BLaER1 treated with 17β-estradiol and CSF1 and Interleukin-3, amounts not matched to agents 10 nM and 100 nM (cell line): ENCODE measurements at regions not wholly inside any gene's neighbourhood (a gene's known extent, or its start where the extent isn't known, plus 50 kb on each side); places are given as distances from the start of the nearest gene placed in this dataset.
A peak's percentile ranks its signal among the peaks of the same experiment; 100 is the strongest.

ENCODE experiments used
- H3K27ac ChIP-seq, 11 experiments: shearing (Covaris generic); formaldehyde crosslinking; 2 replicates each; pipeline ENCODE4 v1.8.1; 2022
- H3K27me3 ChIP-seq, 11 experiments: shearing (Covaris generic); formaldehyde crosslinking; 2 replicates each; pipeline ENCODE4 v1.8.1; 2022
- H3K36me3 ChIP-seq, 11 experiments: shearing (Covaris generic); formaldehyde crosslinking; 2 replicates each; pipeline ENCODE4 v1.8.1; 2022
- H3K4me1 ChIP-seq, 10 experiments: shearing (Covaris generic); formaldehyde crosslinking; 2 replicates each; pipeline ENCODE4 v1.8.1; 2022
- H3K4me2 ChIP-seq, 11 experiments: shearing (Covaris generic); formaldehyde crosslinking; 2 replicates each; pipeline ENCODE4 v1.8.1; 2022
- H3K4me3 ChIP-seq, 10 experiments: shearing (Covaris generic); formaldehyde crosslinking; 2 replicates each; pipeline ENCODE4 v1.8.1; 2022
- H3K9ac ChIP-seq, 11 experiments: shearing (Covaris generic); formaldehyde crosslinking; 2 replicates each; pipeline ENCODE4 v1.8.1; 2022
- H3K9me3 ChIP-seq, 11 experiments: shearing (Covaris generic); formaldehyde crosslinking; replicated peaks in 1 of 11; 2 replicates each; pipeline ENCODE4 v1.8.1; 2022
- H4K20me1 ChIP-seq, 11 experiments: shearing (Covaris generic); formaldehyde crosslinking; 2 replicates each; pipeline ENCODE4 v1.8.1; 2022
- Cebpa-rat ChIP-seq, 11 experiments: shearing (Covaris generic); IDR thresholded peaks; 2 replicates each; pipeline ENCODE4 v1.8.1; 2022

DNA sequence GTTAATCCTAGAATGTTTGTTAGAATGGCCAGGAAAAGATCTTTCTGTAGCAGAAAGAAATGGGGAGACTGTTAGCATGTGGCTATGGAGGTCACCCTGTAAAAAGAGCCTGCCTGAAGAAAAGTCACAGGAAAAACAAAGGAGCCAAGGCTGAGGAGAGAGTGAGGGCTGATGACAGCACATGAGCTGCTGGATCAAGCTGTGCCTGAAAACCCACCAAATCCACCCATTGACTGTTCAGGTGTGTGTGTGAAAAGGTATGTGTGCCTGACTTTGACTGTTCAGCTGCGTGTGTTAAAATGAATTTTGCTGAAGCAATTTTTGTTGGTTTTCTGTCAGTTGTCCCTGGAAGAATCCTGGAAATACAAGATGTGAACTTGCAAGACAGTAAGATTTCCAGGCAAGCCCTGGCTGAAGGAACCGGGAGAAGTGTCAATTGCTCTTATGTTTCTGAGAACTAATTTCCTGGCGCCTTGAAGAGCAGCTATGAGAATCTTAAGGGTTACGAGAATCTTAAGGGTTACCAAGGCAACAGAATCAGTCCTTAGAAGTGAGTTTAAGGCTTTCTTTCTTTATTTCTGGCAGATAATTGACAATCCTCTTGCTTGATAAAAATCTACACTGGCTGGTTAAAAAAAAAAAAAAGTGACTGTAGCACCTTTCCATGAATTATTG is 73.0 kb upstream of the LGALSL start:
- Histone ChIP-seq H3K4me1 (peaks cover 11 to 21% (median 15%) of the 10 kb centered on the region in 10 experiments; a peak in 18 of 20 replicates), H3K9ac (no peak overlapping the region), H3K4me3 (no peak overlapping the region), H3K27ac (no peak overlapping the region), H3K27me3 (no peaks in the 10 kb centered on the region), H3K36me3 (no peaks in the 10 kb centered on the region), H3K4me2 (no peak overlapping the region), H4K20me1 (no peaks in the 10 kb centered on the region), H3K9me3 (0 out of 22 replicates have a peak, but pooled peaks cover 0 to 3% (median 0%) of the 10 kb centered on the region in 11 experiments)
- no peak for TF ChIP-seq Cebpa-rat (IDR thresholded peaks at IDR 0.05)

DNA sequence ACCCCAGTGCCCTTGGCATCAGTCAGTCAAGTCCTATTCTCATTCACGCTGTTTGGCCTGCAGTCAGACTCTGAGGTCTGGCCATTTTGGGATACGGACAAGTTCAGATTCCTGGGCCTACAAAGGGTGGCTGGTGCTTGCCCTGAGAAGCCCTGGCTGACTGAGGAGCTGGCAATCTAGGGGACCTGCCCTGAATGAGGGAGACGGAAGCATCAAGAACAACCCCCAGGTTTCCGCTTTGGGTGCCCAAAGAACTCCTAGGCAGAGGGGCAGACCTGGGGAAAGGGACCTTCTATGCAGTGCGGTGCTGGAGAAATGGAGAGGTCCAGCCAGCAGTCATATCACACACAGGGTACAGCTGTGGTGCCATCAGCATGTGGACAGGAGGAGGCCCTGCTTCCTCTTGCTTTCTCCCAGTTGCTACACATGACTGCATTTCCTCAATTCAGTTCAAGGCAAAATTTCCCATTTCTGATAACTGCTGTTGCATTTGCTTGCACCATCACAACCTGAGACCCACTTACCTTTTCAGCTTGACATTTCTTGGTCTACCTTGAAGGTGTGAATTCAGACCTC is 70.9 kb upstream of the LGALSL start:
- TF ChIP-seq Cebpa-rat (IDR thresholded peaks at IDR 0.05): no peak
- Histone ChIP-seq H3K27ac (no peak overlapping the region), H3K4me3 (no peak overlapping the region)

GRCh38 chr2:64383881-64384280 is 70.1 kb upstream of the LGALSL start:
- TF ChIP-seq Cebpa-rat (IDR thresholded peaks at IDR 0.05): no peak
- H3K27me3 ChIP-seq: no peaks in the 10 kb centered on the region
- H4K20me1 ChIP-seq: no peaks in the 10 kb centered on the region
- H3K36me3 ChIP-seq: no peaks in the 10 kb centered on the region
- H3K9ac ChIP-seq: no peak overlapping the region
- H3K4me2 ChIP-seq: peak overlapping the region in 8 of 11 experiments; percentile 22 to 67 (median 56); a peak in 11 of 22 replicates
- peaks cover 11 to 21% (median 15%) of the 10 kb centered on the region in 10 experiments; a peak in 18 of 20 replicates for H3K4me1 ChIP-seq
- H3K4me3 ChIP-seq: no peak overlapping the region
- H3K27ac ChIP-seq: no peak overlapping the region
- H3K9me3 ChIP-seq: no peaks in the 10 kb centered on the region

More for the DNA sequence above, 70.9 kb upstream of the LGALSL start:
- Histone ChIP-seq H3K27me3 (no peaks in the 10 kb centered on the region), H3K9ac (no peak overlapping the region), H3K36me3 (no peaks in the 10 kb centered on the region), H3K9me3 (no peaks in the 10 kb centered on the region), H3K4me1 (peaks cover 11 to 21% (median 15%) of the 10 kb centered on the region in 10 experiments; a peak in 18 of 20 replicates), H4K20me1 (no peaks in the 10 kb centered on the region), H3K4me2 (peak overlapping the region; percentile 22 to 67 (median 55); a peak in 20 of 22 replicates)

DNA sequence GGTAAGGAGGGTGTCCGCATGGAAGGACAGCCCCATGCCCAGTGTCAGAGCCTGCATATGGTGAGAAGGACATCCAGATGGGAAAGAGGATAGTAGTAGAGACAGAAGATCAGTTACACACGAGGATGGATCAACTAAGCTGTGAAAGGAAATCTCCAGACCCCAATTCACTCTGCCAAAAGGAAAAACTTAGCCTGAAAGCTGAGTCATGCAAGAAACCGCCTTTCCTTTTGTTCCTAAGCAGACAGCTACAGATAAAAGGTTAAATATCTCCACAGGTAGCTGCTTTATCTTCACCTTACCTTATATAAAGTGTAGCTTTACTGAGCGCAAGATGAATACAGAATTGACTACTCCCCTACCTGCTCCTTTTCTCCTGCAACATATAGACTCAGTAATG is 67.3 kb upstream of the LGALSL start:
- H3K27ac ChIP-seq: no peak overlapping the region
- H3K4me3 ChIP-seq: no peak overlapping the region
- peaks cover 11 to 24% (median 15%) of the 10 kb centered on the region in 10 experiments; a peak in 18 of 20 replicates for H3K4me1 ChIP-seq
- no peaks in the 10 kb centered on the region for H3K36me3 ChIP-seq
- no peaks in the 10 kb centered on the region for H3K27me3 ChIP-seq
- no peak overlapping the region for H3K4me2 ChIP-seq
- peaks cover 8 to 16% (median 14%) of the 10 kb centered on the region in 11 experiments; a peak in 18 of 22 replicates for H3K9me3 ChIP-seq
- no peak overlapping the region for H3K9ac ChIP-seq
- H4K20me1 ChIP-seq: no peaks in the 10 kb centered on the region
- no peak for TF ChIP-seq Cebpa-rat (IDR thresholded peaks at IDR 0.05)

DNA sequence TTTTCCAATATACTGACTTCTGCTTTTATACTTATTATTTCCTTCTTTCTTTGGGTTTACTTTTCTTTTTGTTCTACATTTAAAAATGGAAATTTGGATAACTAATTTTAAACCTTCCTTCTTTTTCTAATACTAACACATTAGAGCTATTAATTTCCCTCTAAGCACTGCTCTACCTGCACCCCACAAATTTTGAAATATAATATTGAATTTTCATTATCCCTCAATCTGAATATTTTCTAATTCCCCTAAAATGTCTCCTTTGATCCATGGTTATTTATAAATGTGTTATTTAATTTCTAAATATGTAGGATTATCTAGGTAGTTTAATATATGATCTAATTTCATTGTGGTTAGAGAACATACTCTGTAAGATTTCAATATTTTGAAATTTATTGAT is 63.4 kb upstream of the LGALSL start:
- Histone ChIP-seq H3K27me3 (no peaks in the 10 kb centered on the region), H3K9ac (no peak overlapping the region), H4K20me1 (no peaks in the 10 kb centered on the region), H3K4me2 (no peak overlapping the region), H3K36me3 (no peaks in the 10 kb centered on the region), H3K4me1 (peaks cover 0 to 14% (median 0%) of the 10 kb centered on the region in 10 experiments; a peak in 3 of 20 replicates), H3K27ac (no peak overlapping the region), H3K9me3 (peaks cover 9 to 18% (median 15%) of the 10 kb centered on the region in 11 experiments; a peak in 18 of 22 replicates), H3K4me3 (no peak overlapping the region)
- TF ChIP-seq Cebpa-rat (IDR thresholded peaks at IDR 0.05): no peak

DNA sequence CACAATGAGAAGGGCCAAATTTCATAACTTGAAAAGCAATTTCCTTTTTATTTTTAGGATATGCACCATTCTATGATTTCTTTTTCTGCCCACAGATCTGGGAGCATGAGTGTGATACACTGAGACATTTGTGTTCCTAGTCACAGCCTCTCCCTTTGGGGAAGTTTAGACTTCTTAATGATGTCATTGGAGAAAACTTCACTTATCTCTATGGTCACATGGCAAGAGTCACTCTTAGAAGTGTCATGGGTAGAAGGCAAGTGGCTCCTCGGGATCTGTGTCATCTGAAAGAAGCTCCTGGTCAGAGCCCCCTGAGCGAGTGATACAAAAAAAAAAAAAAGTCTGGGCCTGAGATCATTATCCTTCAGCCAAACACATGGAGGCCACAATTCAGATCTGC is 62.5 kb upstream of the LGALSL start:
- TF ChIP-seq Cebpa-rat (IDR thresholded peaks at IDR 0.05): no peak
- peak overlapping the region in 1 of 11 experiments; percentile 27; a peak in 1 of 22 replicates for H3K27ac ChIP-seq

GRCh38 chr2:64391940-64392339 is 62.0 kb upstream of the LGALSL start:
- peaks cover 0 to 14% (median 0%) of the 10 kb centered on the region in 10 experiments; a peak in 3 of 20 replicates for H3K4me1 ChIP-seq
- H3K36me3 ChIP-seq: no peaks in the 10 kb centered on the region
- H4K20me1 ChIP-seq: no peaks in the 10 kb centered on the region
- peaks cover 9 to 18% (median 15%) of the 10 kb centered on the region in 11 experiments; a peak in 18 of 22 replicates for H3K9me3 ChIP-seq
- H3K4me2 ChIP-seq: peak overlapping the region in 1 of 11 experiments; percentile 42; a peak in 3 of 22 replicates
- no peak overlapping the region for H3K4me3 ChIP-seq
- H3K27me3 ChIP-seq: no peaks in the 10 kb centered on the region
- H3K9ac ChIP-seq: no peak overlapping the region
- peak overlapping the region in 1 of 11 experiments; percentile 27; a peak in 1 of 22 replicates for H3K27ac ChIP-seq
- TF ChIP-seq Cebpa-rat (IDR thresholded peaks at IDR 0.05): no peak

More for the DNA sequence above, 62.5 kb upstream of the LGALSL start:
- H3K9me3 ChIP-seq: peaks cover 9 to 18% (median 15%) of the 10 kb centered on the region in 11 experiments; a peak in 18 of 22 replicates
- H3K4me3 ChIP-seq: no peak overlapping the region
- H3K9ac ChIP-seq: no peak overlapping the region
- no peaks in the 10 kb centered on the region for H3K27me3 ChIP-seq
- peak overlapping the region in 1 of 11 experiments; percentile 42; a peak in 3 of 22 replicates for H3K4me2 ChIP-seq
- no peaks in the 10 kb centered on the region for H4K20me1 ChIP-seq
- H3K36me3 ChIP-seq: no peaks in the 10 kb centered on the region
- peaks cover 0 to 14% (median 0%) of the 10 kb centered on the region in 10 experiments; a peak in 3 of 20 replicates for H3K4me1 ChIP-seq

DNA sequence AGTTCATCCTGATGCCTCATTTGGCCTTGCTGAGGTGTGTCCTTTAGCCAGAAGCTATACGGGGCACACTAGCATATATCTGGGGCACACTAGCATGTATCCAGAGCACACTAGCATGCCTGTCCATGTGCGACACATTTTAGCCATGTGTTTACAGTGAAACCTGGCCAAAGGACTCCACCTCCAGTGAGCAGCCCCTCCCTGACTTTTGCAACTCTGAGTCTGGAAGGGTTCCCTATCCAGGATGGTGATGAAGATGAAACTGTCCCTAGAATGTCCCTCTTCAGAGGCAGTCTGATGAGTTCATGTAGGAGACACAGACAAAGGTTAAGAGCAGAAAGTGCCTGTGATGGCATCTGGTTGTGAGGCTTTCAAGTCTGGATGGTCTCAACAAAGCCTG is 61.4 kb upstream of the LGALSL start:
- H3K9ac ChIP-seq: no peak overlapping the region
- H3K27ac ChIP-seq: no peak overlapping the region
- H3K4me2 ChIP-seq: no peak overlapping the region
- no peaks in the 10 kb centered on the region for H3K36me3 ChIP-seq
- peaks cover 0 to 17% (median 0%) of the 10 kb centered on the region in 10 experiments; a peak in 6 of 20 replicates for H3K4me1 ChIP-seq
- no peaks in the 10 kb centered on the region for H4K20me1 ChIP-seq
- H3K4me3 ChIP-seq: no peak overlapping the region
- no peaks in the 10 kb centered on the region for H3K27me3 ChIP-seq
- peaks cover 9 to 18% (median 15%) of the 10 kb centered on the region in 11 experiments; a peak in 18 of 22 replicates for H3K9me3 ChIP-seq
- TF ChIP-seq Cebpa-rat (IDR thresholded peaks at IDR 0.05): no peak

DNA sequence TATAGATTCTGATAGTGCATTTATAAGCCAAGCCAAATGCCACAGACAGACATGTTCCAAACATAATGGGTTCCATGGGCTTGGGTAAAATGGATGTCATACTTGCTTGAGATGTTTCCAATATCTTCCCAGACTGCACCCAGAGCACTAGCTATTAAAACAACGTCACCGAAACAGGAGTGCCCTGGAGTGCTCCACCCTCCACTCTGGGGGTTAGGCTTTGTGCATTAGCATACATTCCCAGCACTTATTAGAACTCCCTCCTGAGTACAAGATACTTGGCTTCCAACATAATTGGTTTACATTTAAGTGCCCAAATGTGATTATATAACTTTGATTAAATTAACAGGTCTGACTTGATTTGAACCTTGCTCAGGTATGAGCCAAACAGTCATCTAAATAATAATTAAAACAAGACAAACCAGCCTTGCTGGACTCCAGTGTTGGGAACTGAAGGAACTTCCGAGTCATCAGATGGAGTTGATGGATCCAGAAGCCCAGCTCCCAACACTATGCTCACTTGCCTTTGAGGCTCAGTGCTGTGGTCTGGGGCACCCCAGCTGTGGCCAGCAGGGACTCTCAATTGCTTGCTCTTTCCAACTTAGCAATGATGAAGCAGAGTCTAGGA is 60.5 kb upstream of the LGALSL start:
- Histone ChIP-seq H3K9ac (no peak overlapping the region), H3K36me3 (no peaks in the 10 kb centered on the region), H3K4me1 (peaks cover 0 to 27% (median 6%) of the 10 kb centered on the region in 10 experiments; a peak in 11 of 20 replicates), H4K20me1 (no peaks in the 10 kb centered on the region), H3K4me2 (no peak overlapping the region), H3K9me3 (peaks cover 9 to 18% (median 15%) of the 10 kb centered on the region in 11 experiments; a peak in 18 of 22 replicates), H3K27me3 (no peaks in the 10 kb centered on the region), H3K4me3 (no peak overlapping the region), H3K27ac (no peak overlapping the region)
- TF ChIP-seq Cebpa-rat (IDR thresholded peaks at IDR 0.05): no peak
